HEK293 (cell line): ENCODE measurements at regions not wholly inside any gene's neighbourhood (a gene's known extent, or its start where the extent isn't known, plus 50 kb on each side); places are given as distances from the start of the nearest gene placed in this dataset.

ENCODE experiments used
- ZBTB48 ChIP-seq: fragments of 450-650 bp; formaldehyde crosslinking; IDR thresholded peaks from 2 replicates; pipeline ENCODE4 v1.5.1; 2016; ENCODE audit warnings: missing biosample characterization, missing genetic modification characterization
- ZNF121 ChIP-seq: fragments of 450-650 bp; formaldehyde crosslinking; IDR thresholded peaks from 2 replicates; pipeline ENCODE4 v1.5.1; 2016; ENCODE audit warnings: missing biosample characterization, missing genetic modification characterization
- ZNF416 ChIP-seq: fragments of 450-650 bp; formaldehyde crosslinking; IDR thresholded peaks from 2 replicates; pipeline ENCODE4 v1.5.1; 2016; ENCODE audit warnings: missing biosample characterization, missing genetic modification characterization
- TF ChIP-seq, protein P1 (sequence below): fragments of 450-650 bp; formaldehyde crosslinking; IDR thresholded peaks from 2 replicates; pipeline ENCODE4 v1.5.1; 2016; ENCODE audit warnings: missing biosample characterization, missing genetic modification characterization
- TF ChIP-seq, protein P2 (sequence below): fragments of 450-650 bp; formaldehyde crosslinking; IDR thresholded peaks from 2 replicates; pipeline ENCODE4 v1.5.1; 2016; ENCODE audit warnings: missing biosample characterization, missing genetic modification characterization

DNA sequence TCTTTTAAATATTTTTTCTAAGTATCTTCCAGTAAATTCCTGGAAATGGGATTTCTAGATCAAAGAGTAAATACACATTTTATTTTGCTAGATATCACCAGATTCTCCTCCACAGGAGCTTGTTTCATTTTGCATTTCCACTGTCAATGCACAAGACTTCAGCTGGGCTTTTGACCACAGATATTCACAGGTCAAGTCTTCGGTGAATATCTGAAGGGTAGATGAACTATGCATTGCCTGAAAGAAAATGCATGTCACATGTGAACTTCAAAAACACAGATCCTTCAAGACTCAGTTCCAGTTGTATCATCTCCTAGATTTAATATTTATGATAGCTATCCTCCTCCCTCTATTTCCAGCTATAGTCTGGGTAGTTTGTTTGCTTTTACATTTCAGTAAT lies 963.6 kb upstream of the GOT2 start:
- TF ChIP-seq ZNF416 (no peak), ZNF121 (tag by site-specific recombination) (no peak), ZBTB48 (no peak)
- TF ChIP-seq, protein P1, sequence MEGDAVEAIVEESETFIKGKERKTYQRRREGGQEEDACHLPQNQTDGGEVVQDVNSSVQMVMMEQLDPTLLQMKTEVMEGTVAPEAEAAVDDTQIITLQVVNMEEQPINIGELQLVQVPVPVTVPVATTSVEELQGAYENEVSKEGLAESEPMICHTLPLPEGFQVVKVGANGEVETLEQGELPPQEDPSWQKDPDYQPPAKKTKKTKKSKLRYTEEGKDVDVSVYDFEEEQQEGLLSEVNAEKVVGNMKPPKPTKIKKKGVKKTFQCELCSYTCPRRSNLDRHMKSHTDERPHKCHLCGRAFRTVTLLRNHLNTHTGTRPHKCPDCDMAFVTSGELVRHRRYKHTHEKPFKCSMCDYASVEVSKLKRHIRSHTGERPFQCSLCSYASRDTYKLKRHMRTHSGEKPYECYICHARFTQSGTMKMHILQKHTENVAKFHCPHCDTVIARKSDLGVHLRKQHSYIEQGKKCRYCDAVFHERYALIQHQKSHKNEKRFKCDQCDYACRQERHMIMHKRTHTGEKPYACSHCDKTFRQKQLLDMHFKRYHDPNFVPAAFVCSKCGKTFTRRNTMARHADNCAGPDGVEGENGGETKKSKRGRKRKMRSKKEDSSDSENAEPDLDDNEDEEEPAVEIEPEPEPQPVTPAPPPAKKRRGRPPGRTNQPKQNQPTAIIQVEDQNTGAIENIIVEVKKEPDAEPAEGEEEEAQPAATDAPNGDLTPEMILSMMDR (tag by site-specific recombination): no peak
- TF ChIP-seq, protein P2, sequence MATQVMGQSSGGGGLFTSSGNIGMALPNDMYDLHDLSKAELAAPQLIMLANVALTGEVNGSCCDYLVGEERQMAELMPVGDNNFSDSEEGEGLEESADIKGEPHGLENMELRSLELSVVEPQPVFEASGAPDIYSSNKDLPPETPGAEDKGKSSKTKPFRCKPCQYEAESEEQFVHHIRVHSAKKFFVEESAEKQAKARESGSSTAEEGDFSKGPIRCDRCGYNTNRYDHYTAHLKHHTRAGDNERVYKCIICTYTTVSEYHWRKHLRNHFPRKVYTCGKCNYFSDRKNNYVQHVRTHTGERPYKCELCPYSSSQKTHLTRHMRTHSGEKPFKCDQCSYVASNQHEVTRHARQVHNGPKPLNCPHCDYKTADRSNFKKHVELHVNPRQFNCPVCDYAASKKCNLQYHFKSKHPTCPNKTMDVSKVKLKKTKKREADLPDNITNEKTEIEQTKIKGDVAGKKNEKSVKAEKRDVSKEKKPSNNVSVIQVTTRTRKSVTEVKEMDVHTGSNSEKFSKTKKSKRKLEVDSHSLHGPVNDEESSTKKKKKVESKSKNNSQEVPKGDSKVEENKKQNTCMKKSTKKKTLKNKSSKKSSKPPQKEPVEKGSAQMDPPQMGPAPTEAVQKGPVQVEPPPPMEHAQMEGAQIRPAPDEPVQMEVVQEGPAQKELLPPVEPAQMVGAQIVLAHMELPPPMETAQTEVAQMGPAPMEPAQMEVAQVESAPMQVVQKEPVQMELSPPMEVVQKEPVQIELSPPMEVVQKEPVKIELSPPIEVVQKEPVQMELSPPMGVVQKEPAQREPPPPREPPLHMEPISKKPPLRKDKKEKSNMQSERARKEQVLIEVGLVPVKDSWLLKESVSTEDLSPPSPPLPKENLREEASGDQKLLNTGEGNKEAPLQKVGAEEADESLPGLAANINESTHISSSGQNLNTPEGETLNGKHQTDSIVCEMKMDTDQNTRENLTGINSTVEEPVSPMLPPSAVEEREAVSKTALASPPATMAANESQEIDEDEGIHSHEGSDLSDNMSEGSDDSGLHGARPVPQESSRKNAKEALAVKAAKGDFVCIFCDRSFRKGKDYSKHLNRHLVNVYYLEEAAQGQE: no peak
